Keratinocyte (primary cell): ENCODE measurements at regions not wholly inside any gene's neighbourhood (a gene's known extent, or its start where the extent isn't known, plus 50 kb on each side); places are given as distances from the start of the nearest gene placed in this dataset.

ENCODE experiments used
- CTCF ChIP-seq, 3 experiments: IDR thresholded peaks in 1 of 3; conservative IDR thresholded peaks in 1 of 3; optimal IDR thresholded peaks in 1 of 3; 2 replicates in 2 of 3; 3 replicates in 1 of 3; pipeline versions ENCODE3 to v1.5.1; 2011; ENCODE audit warnings: low read length in 3 of 3, mild to moderate bottlenecking in 3 of 3, moderate library complexity in 2 of 3, control low read depth in 1 of 3, inconsistent platforms in 1 of 3; ENCODE audit not compliant: insufficient read depth in 2 of 3; ENCODE audit errors: extremely low read depth in 1 of 3
- EZH2 ChIP-seq: IDR thresholded peaks from one replicate; pipeline ENCODE4 v1.6.1; 2012; ENCODE audit warnings: inconsistent platforms, mild to moderate bottlenecking, low read length, moderate library complexity

GRCh38 chrX:140860718-140861117, 141.7 kb upstream of the SPANXB1 start:
- TF ChIP-seq CTCF (optimal IDR thresholded peaks at IDR 0.05 in 1 of 3, IDR thresholded peaks at IDR 0.05 in 1 of 3, conservative IDR thresholded peaks at IDR 0.05 in 1 of 3; ENCODE audit: extremely low read depth in 1 of 3, insufficient read depth in 2 of 3, low read length in 3 of 3) (no peak), EZH2 (no peak)
